PC-9 (cell line): ENCODE measurements at regions not wholly inside any gene's neighbourhood (a gene's known extent, or its start where the extent isn't known, plus 50 kb on each side); places are given as distances from the start of the nearest gene placed in this dataset.

Source experiments
- BruUV-seq: library from RNA; stranded (reverse); fragments of 400-500 nt; replicated peaks from 2 replicates; lab custom pipeline; 2021; lab: Mats Ljungman, UMichigan
- CTCF ChIA-PET: fragments of 300-600 bp; sonication (Branson Sonifier 250); formaldehyde crosslinking; loops from one replicate; lab custom pipeline; 2022; ENCODE audit warnings: antibody characterized with exemption; lab: Charles Lee
- POLR2A ChIA-PET: fragments of 300-600 bp; sonication (Branson Sonifier 250); formaldehyde crosslinking; loops from one replicate; lab custom pipeline; 2022; ENCODE audit warnings: antibody characterized with exemption; ENCODE audit not compliant: unreplicated experiment; lab: Charles Lee
- DNase-seq, 2 experiments: peaks; one replicate each; pipeline versions ENCODE4 v3.0.0 to v3.0.0-alpha.2; 2015 to 2022; ENCODE audit warnings: mixed read lengths in 1 of 2
- H2AFZ ChIP-seq: fragments of 200-600 bp; sonication (generic); 2 replicates; pipeline ENCODE4 v1.8.1; 2017; ENCODE audit warnings: antibody characterized with exemption
- H3F3A ChIP-seq: fragments of 200-600 bp; sonication (generic); 2 replicates; pipeline ENCODE4 v1.8.1; 2017; ENCODE audit warnings: antibody characterized with exemption, mild to moderate bottlenecking, low read depth; ENCODE audit not compliant: insufficient read depth
- H3K27ac ChIP-seq: fragments of 200-600 bp; sonication (generic); 2 replicates; pipeline ENCODE4 v1.6.1; 2016; ENCODE audit warnings: mixed run types
- H3K27me3 ChIP-seq: fragments of 200-600 bp; sonication (generic); 2 replicates; pipeline ENCODE4 v1.6.1; 2016; ENCODE audit warnings: low read depth, mixed run types; ENCODE audit not compliant: insufficient read depth
- H3K36me3 ChIP-seq: fragments of 200-600 bp; sonication (generic); 2 replicates; pipeline ENCODE4 v1.6.1; 2016; ENCODE audit warnings: low read depth, mixed run types
- H3K4me1 ChIP-seq: fragments of 200-600 bp; sonication (generic); replicated peaks from 2 replicates; pipeline ENCODE4 v1.6.1; 2016; ENCODE audit warnings: mixed run types; ENCODE audit not compliant: insufficient read depth
- H3K4me2 ChIP-seq: fragments of 200-600 bp; sonication (generic); 2 replicates; pipeline ENCODE4 v1.6.1; 2017; ENCODE audit warnings: mixed run types
- H3K4me3 ChIP-seq: fragments of 200-600 bp; sonication (generic); 2 replicates; pipeline ENCODE4 v1.6.1; 2016; ENCODE audit warnings: mixed run types
- H3K79me2 ChIP-seq: fragments of 200-600 bp; sonication (generic); 2 replicates; pipeline ENCODE4 v1.6.1; 2017; ENCODE audit warnings: low read depth, mixed run types
- H3K9me2 ChIP-seq: fragments of 200-600 bp; sonication (generic); 2 replicates; pipeline ENCODE4 v1.8.1; 2017; ENCODE audit warnings: mild to moderate bottlenecking; ENCODE audit not compliant: insufficient read depth
- H3K9me3 ChIP-seq: fragments of 200-600 bp; sonication (generic); 2 replicates; pipeline ENCODE4 v1.8.1; 2016; ENCODE audit warnings: low read depth; ENCODE audit not compliant: insufficient read depth
- H4K20me1 ChIP-seq: fragments of 200-600 bp; sonication (generic); 2 replicates; pipeline ENCODE4 v1.8.1; 2017; ENCODE audit not compliant: insufficient read depth
- EZH2 ChIP-seq: fragments of 200-600 bp; sonication (generic); IDR thresholded peaks from 2 replicates; pipeline ENCODE4 v1.8.0; 2017; ENCODE audit warnings: antibody characterized with exemption, low read depth
- intact Hi-C: fragments of 100-400 bp; cut with micrococcal nuclease; formaldehyde crosslinking; loops from one replicate; pipeline ENCODE4 v1.10.0; 2022; ENCODE audit not compliant: unreplicated experiment
- TF ChIP-seq, protein P1 (sequence below): fragments of 200-600 bp; sonication (generic); conservative IDR thresholded peaks from 2 replicates; pipeline ENCODE4 v1.6.1; 2017; ENCODE audit warnings: mixed run types, antibody characterized with exemption, mild to moderate bottlenecking, moderate library complexity

DNA sequence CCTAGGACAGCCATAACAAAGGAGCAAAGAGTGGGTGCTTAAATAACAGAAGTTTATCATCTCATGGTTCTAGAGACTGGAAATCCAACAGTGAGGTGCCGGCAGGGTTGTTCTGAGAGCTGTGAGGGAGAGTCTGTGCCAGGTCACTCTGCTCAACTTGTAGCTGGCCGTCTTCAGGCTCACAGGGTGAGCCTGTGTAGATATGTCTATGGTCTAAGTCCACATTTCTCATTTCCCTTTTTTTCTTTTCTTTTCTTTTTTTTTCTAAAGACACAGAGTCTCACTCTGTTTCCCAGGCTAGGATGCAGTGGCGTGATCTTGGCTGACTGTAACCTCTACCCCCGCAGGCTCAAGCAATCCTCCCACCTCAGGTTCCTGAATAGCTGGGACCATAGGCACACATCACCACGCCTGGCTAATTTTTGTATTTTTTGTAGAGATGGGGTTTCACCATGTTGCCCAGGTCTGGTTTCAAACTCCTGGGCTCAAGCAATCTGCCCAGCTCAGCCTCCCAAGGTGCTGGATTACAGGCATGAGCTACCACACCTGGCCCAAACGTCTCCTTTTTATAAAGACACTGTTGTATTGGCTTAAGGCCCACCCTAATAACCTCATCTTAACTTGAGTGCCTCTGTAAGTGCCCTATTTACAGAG lies 142.2 kb downstream of the SP3 start:
- no peak for DNase-seq
- intact Hi-C loops, result no loop called here
- no peaks in the 10 kb centered on the region for H3K4me1 ChIP-seq
- H3K4me3 ChIP-seq, result no peak overlapping the region
- no TSS peak for BruUV-seq
- H3F3A ChIP-seq, result no peaks in the 10 kb centered on the region
- H3K27ac ChIP-seq, result no peak overlapping the region
- no peak overlapping the region for H3K4me2 ChIP-seq
- H2AFZ ChIP-seq, result no peak overlapping the region
- H3K9me3 ChIP-seq, result no peaks in the 10 kb centered on the region
- POLR2A ChIA-PET, result no interaction called here
- H4K20me1 ChIP-seq, result no peaks in the 10 kb centered on the region
- H3K9me2 ChIP-seq, result no peaks in the 10 kb centered on the region
- H3K27me3 ChIP-seq, result peaks cover 68% of the 10 kb centered on the region
- no peaks in the 10 kb centered on the region for H3K36me3 ChIP-seq
- no peaks in the 10 kb centered on the region for H3K79me2 ChIP-seq
- TF ChIP-seq EZH2, result no peak
- TF ChIP-seq, protein P1, sequence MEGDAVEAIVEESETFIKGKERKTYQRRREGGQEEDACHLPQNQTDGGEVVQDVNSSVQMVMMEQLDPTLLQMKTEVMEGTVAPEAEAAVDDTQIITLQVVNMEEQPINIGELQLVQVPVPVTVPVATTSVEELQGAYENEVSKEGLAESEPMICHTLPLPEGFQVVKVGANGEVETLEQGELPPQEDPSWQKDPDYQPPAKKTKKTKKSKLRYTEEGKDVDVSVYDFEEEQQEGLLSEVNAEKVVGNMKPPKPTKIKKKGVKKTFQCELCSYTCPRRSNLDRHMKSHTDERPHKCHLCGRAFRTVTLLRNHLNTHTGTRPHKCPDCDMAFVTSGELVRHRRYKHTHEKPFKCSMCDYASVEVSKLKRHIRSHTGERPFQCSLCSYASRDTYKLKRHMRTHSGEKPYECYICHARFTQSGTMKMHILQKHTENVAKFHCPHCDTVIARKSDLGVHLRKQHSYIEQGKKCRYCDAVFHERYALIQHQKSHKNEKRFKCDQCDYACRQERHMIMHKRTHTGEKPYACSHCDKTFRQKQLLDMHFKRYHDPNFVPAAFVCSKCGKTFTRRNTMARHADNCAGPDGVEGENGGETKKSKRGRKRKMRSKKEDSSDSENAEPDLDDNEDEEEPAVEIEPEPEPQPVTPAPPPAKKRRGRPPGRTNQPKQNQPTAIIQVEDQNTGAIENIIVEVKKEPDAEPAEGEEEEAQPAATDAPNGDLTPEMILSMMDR, result no peak
- CTCF ChIA-PET, result no interaction called here

DNA sequence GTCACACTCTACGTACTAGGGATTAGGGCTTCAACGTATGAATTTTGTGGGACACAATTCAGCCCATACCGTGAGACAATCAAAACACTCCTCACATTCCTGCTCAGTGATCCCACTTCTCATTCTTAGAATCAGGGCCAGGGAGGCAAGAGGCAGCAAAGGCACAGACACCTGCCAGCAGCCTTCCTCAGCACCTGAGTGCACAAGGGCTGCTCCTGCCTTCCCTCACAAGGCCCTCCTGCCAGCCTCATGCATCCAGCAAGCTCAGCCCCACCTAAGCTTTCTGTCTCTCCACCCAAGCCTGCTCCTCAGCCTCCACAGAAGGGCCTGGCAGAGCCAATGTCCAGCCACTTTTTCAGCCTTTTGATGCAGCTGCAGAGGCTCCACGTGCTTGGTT lies 141.6 kb downstream of the SP3 start:
- Histone ChIP-seq H2AFZ (no peak overlapping the region), H3K36me3 (no peaks in the 10 kb centered on the region), H3K4me2 (no peak overlapping the region), H3K9me2 (no peaks in the 10 kb centered on the region), H3K4me1 (0 out of 2 replicates have a peak, but pooled peaks cover 3% of the 10 kb centered on the region), H3K9me3 (no peaks in the 10 kb centered on the region), H4K20me1 (no peaks in the 10 kb centered on the region), H3K4me3 (no peak overlapping the region), H3K27me3 (peaks cover 73% of the 10 kb centered on the region), H3K27ac (no peak overlapping the region), H3K79me2 (no peaks in the 10 kb centered on the region), H3F3A (no peaks in the 10 kb centered on the region)
- no TSS peak for BruUV-seq
- intact Hi-C loops, result no loop called here
- POLR2A ChIA-PET, result no interaction called here
- no peak for TF ChIP-seq EZH2
- TF ChIP-seq, protein P1, result no peak
- CTCF ChIA-PET, result no interaction called here
- DNase-seq, result no peak

DNA sequence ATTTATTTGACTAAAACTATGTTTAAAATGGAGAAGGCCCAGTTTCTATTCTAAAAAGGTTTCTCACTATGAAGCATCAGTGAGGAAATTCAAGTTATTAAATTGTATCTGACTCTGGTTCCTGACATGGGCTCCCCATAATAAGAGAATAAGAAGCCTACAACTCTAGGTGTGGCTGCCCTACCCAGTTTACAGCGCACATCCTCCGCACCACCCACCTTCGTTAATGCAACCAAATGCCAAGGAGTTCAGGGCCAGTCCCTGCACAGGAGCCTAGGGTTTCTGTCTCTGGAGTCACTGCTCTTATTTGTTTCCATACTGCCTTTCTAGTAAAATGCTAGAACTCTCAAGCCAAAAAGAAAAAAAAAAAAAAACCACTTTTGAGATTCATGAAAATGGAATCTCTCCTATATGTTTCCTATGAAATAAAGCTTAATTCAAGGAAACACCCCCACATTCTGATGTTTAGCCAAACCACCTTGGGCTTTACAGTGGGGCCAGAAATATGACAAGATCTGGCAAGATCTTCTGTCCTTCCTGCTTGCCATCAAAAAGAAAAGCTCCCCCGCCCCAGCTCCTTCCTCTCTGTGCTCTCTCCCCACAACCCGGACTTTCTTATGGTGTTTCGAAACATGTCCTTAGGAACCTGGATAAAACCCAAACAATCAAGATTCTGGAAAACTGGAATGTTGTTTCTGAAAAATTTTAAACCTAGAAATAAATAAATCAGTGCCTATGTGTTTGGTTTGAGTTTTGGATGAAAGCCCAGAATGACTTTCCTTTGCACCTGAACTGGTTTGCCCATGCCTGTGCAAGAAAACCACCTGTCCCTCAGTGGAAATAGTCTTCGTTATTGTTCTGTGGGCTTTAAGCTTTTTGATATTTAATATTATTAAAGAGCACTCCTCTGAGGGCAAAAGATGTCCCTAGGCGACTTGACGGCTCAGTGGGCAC lies 136.7 kb downstream of the SP3 start:
- H3K36me3 ChIP-seq, result no peaks in the 10 kb centered on the region
- H3K9me2 ChIP-seq, result no peaks in the 10 kb centered on the region
- no peak overlapping the region for H3K27ac ChIP-seq
- H3F3A ChIP-seq, result no peaks in the 10 kb centered on the region
- peak in 1 of 2 experiments; percentile 21 for DNase-seq
- H3K4me2 ChIP-seq, result no peak overlapping the region
- POLR2A ChIA-PET, result no interaction called here
- no peaks in the 10 kb centered on the region for H3K79me2 ChIP-seq
- H2AFZ ChIP-seq, result no peak overlapping the region
- TF ChIP-seq EZH2, result no peak
- TF ChIP-seq, protein P1, result no peak
- CTCF ChIA-PET, result interaction anchor here (0.6 kb wide), 1 partner anchor 12 kb away, joined by 4 read pairs; no protein-coding TSS in a partner anchor
- intact Hi-C loops, result no loop called here
- H4K20me1 ChIP-seq, result no peaks in the 10 kb centered on the region
- BruUV-seq, result no TSS peak
- 0 out of 2 replicates have a peak, but pooled peaks cover 6% of the 10 kb centered on the region for H3K4me1 ChIP-seq
- no peak overlapping the region for H3K4me3 ChIP-seq
- peaks cover 59% of the 10 kb centered on the region for H3K27me3 ChIP-seq
- H3K9me3 ChIP-seq, result no peaks in the 10 kb centered on the region
